SK-N-SH (cell line): ENCODE measurements at regions not wholly inside any gene's neighbourhood (a gene's known extent, or its start where the extent isn't known, plus 50 kb on each side); places are given as distances from the start of the nearest gene placed in this dataset.
"Not testable (repeated sequence)": the region's sequence is repeated elsewhere in the genome, so short reads cannot be mapped to it uniquely, and the experiment has no call there.

ENCODE experiments used
- CTCF ChIA-PET: fragments of 300-600, 350-600 bp; formaldehyde crosslinking; extraction: SDS; loops from one replicate; lab custom pipeline; 2021; lab: Yijun Ruan, JAX
- POLR2A ChIA-PET: fragments of 350-600 bp; sonication (Branson Sonifier 250); formaldehyde crosslinking; extraction: SDS; loops from one replicate; lab custom pipeline; 2020; ENCODE audit warnings: antibody characterized with exemption, inconsistent platforms; lab: Yijun Ruan, JAX
- DNase-seq: peaks from one replicate; pipeline ENCODE4 v3.0.0; 2012
- H2AFZ ChIP-seq: fragments of 200-600 bp; sonication (generic); 2 replicates; pipeline ENCODE4 v1.8.1; 2016; ENCODE audit warnings: antibody characterized with exemption, mild to moderate bottlenecking, low read depth
- H3F3A ChIP-seq: fragments of 200-600 bp; sonication (generic); replicated peaks from 2 replicates; pipeline ENCODE3; 2016; ENCODE audit warnings: antibody characterized with exemption, mild to moderate bottlenecking; ENCODE audit not compliant: insufficient read depth
- H3K27ac ChIP-seq, 2 experiments: fragments of 200-500 bp in 1 of 2; fragments of 200-600 bp in 1 of 2; sonication (Bioruptor generic) in 1 of 2; sonication (generic), shearing (Covaris generic) in 1 of 2; 2 replicates each; pipeline versions ENCODE4 v1.5.1 to v1.6.1; 2014 to 2016; ENCODE audit warnings: low read depth in 2 of 2, inconsistent platforms in 1 of 2, low read length in 1 of 2, mild to moderate bottlenecking in 1 of 2, mixed read lengths in 1 of 2
- H3K27me3 ChIP-seq: fragments of 200-600 bp; sonication (generic), shearing (Covaris generic); 2 replicates; pipeline ENCODE4 v1.6.1; 2016; ENCODE audit warnings: mixed run types; ENCODE audit not compliant: insufficient read depth
- H3K36me3 ChIP-seq, 2 experiments: fragments of 200-500 bp in 1 of 2; fragments of 200-600 bp in 1 of 2; sonication (Bioruptor generic) in 1 of 2; sonication (generic) in 1 of 2; replicated peaks in 1 of 2; 2 replicates each; pipeline versions ENCODE3 to v1.5.1; 2014 to 2016; ENCODE audit warnings: low read length in 1 of 2, mild to moderate bottlenecking in 1 of 2; ENCODE audit not compliant: insufficient read depth in 2 of 2, control insufficient read depth in 1 of 2
- H3K4me1 ChIP-seq, 2 experiments: fragments of 200-500 bp in 1 of 2; fragments of 200-600 bp in 1 of 2; sonication (Bioruptor generic) in 1 of 2; sonication (generic), shearing (Covaris generic) in 1 of 2; 2 replicates each; pipeline versions ENCODE4 v1.5.1 to v1.6.1; 2014 to 2016; ENCODE audit warnings: low read depth in 1 of 2, low read length in 1 of 2, mixed run types in 1 of 2; ENCODE audit not compliant: insufficient read depth in 2 of 2, control insufficient read depth in 1 of 2
- H3K4me2 ChIP-seq: fragments of 200-600 bp; sonication (generic), shearing (Covaris generic); 2 replicates; pipeline ENCODE4 v1.6.1; 2017; ENCODE audit warnings: mixed run types
- H3K4me3 ChIP-seq, 2 experiments: fragments of 200-500 bp in 1 of 2; fragments of 200-600 bp in 1 of 2; sonication (Bioruptor generic) in 1 of 2; sonication (generic), shearing (Covaris generic) in 1 of 2; 2 replicates each; pipeline versions ENCODE4 v1.5.1 to v1.8.1; 2014 to 2016; ENCODE audit warnings: low read depth in 2 of 2, inconsistent platforms in 1 of 2, low read length in 1 of 2, mild to moderate bottlenecking in 1 of 2, mixed read lengths in 1 of 2, moderate library complexity in 1 of 2
- H3K79me2 ChIP-seq: fragments of 200-600 bp; sonication (generic); 2 replicates; pipeline ENCODE4 v1.8.1; 2017; ENCODE audit warnings: mild to moderate bottlenecking; ENCODE audit not compliant: insufficient read depth
- H3K9ac ChIP-seq: fragments of 200-600 bp; sonication (generic); 2 replicates; pipeline ENCODE4 v1.6.1; 2017; ENCODE audit warnings: mixed run types
- H3K9me2 ChIP-seq: fragments of 200-600 bp; sonication (generic); 2 replicates; pipeline ENCODE4 v1.6.1; 2017; ENCODE audit warnings: mixed run types
- H3K9me3 ChIP-seq: fragments of 200-600 bp; sonication (generic); 2 replicates; pipeline ENCODE4 v1.6.1; 2017; ENCODE audit warnings: mixed run types, mild to moderate bottlenecking, moderate library complexity
- H4K20me1 ChIP-seq: fragments of 200-600 bp; sonication (generic); 2 replicates; pipeline ENCODE4 v1.6.1; 2017; ENCODE audit warnings: mild to moderate bottlenecking, mixed run types; ENCODE audit not compliant: insufficient read depth
- CHD2 ChIP-seq: fragments of 150-350 bp; IDR thresholded peaks from 2 replicates; pipeline ENCODE4 v1.6.1; 2018; ENCODE audit warnings: low read length; ENCODE audit not compliant: partially characterized antibody
- EZH2phosphoT487 ChIP-seq: fragments of 200-600 bp; sonication (generic); IDR thresholded peaks from 2 replicates; pipeline ENCODE4 v1.6.1; 2017; ENCODE audit warnings: low read depth, mixed run types, mild to moderate bottlenecking, antibody characterized with exemption, moderate library complexity, borderline replicate concordance
- FOXJ3 ChIP-seq: sonication (generic); formaldehyde crosslinking; IDR thresholded peaks from 2 replicates; pipeline ENCODE4 v1.5.1; 2020; ENCODE audit warnings: mild to moderate bottlenecking, missing genetic modification reagents
- GATA2 ChIP-seq: sonication (generic); formaldehyde crosslinking; IDR thresholded peaks from 2 replicates; pipeline ENCODE4 v1.5.0; 2020; ENCODE audit warnings: mild to moderate bottlenecking, missing genetic modification reagents
- MXI1 ChIP-seq: IDR thresholded peaks from 2 replicates; pipeline ENCODE4 v1.6.1; 2012; ENCODE audit warnings: mild to moderate bottlenecking, low read depth, low read length, improper control_type of control experiment
- NFIC ChIP-seq: IDR thresholded peaks from 2 replicates; pipeline ENCODE4 v1.4.0; 2012; ENCODE audit warnings: borderline replicate concordance
- RFX5 ChIP-seq: IDR thresholded peaks from 2 replicates; pipeline ENCODE4 v1.6.1; 2012; ENCODE audit warnings: mild to moderate bottlenecking, improper control_type of control experiment, low read length
- TAF1 ChIP-seq: IDR thresholded peaks from 2 replicates; pipeline ENCODE4 v1.6.1; 2012; ENCODE audit warnings: low read depth, mild to moderate bottlenecking, low read length, moderate library complexity, borderline replicate concordance
- TCF12 ChIP-seq: IDR thresholded peaks from 2 replicates; pipeline ENCODE4 v1.4.0; 2012
- WGBS: methylation state at CpG from one replicate; pipeline ENCODE4 v1.1.6; 2017; ENCODE audit warnings: low lambda C conversion rate; 5-methylcytosine and 5-hydroxymethylcytosine counted together
- TF ChIP-seq, protein P1 (sequence below): fragments of 150-350 bp; IDR thresholded peaks from 2 replicates; pipeline ENCODE4 v1.6.1; 2016; ENCODE audit warnings: mild to moderate bottlenecking, low read depth, low read length
- TF ChIP-seq, protein P2 (sequence below): IDR thresholded peaks from 2 replicates; pipeline ENCODE4 v1.6.1; 2012; ENCODE audit warnings: mild to moderate bottlenecking, low read depth, low read length, moderate library complexity
- TF ChIP-seq, protein P3 (sequence below): IDR thresholded peaks from 2 replicates; pipeline ENCODE4 v1.4.0; 2012; ENCODE audit warnings: low read depth, borderline replicate concordance

DNA sequence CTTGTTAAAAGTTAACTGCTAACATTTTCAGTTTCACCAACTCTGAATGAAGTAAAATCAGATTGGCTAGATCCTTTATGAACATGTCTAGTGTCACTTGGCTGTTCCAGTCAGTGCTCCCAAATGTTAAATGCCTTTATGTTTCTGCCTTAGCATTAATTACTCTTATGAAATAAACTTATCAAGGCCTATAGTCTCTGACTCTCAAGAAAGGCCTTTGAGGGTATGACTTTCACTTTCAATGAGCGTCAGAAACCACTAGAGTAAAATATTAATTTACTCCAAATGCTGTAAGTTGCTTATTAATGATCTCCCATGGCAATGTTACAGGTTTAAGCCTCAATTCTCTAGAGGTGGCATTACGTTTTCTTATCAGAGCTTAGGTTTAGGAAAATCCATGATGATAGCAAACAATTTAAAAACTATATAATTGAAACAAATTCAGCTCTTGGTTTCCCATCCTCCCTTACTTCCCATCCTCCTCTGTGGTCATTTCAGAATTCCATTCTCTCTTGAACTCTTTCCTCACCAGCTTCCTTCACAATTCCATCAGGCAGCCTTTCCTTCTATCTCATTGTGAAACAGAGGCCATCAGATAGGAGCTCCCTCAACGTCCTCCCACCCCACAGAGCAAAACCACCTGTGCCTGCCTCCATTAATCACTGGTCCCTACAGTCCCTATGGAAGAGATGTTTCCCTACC, 108.6 kb upstream of the COP1 start:
- Histone ChIP-seq H3F3A (no peaks in the 10 kb centered on the region), H3K79me2 (no peaks in the 10 kb centered on the region), H3K9me3 (no peaks in the 10 kb centered on the region), H3K9me2 (no peaks in the 10 kb centered on the region), H3K4me1 (no peaks in the 10 kb centered on the region), H2AFZ (no peak overlapping the region), H3K27me3 (no peaks in the 10 kb centered on the region), H3K36me3 (no peaks in the 10 kb centered on the region), H4K20me1 (no peaks in the 10 kb centered on the region), H3K4me2 (no peak overlapping the region), H3K27ac (no peak overlapping the region), H3K9ac (no peak overlapping the region), H3K4me3 (no peak overlapping the region)
- CTCF ChIA-PET: no interaction called here
- WGBS: 3% methylated on average over 3 of the region's 3 CpGs
- TF ChIP-seq, protein P1, sequence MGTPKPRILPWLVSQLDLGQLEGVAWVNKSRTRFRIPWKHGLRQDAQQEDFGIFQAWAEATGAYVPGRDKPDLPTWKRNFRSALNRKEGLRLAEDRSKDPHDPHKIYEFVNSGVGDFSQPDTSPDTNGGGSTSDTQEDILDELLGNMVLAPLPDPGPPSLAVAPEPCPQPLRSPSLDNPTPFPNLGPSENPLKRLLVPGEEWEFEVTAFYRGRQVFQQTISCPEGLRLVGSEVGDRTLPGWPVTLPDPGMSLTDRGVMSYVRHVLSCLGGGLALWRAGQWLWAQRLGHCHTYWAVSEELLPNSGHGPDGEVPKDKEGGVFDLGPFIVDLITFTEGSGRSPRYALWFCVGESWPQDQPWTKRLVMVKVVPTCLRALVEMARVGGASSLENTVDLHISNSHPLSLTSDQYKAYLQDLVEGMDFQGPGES: no peak
- TF ChIP-seq NFIC (no peak), CHD2 (no peak), TAF1 (no peak), EZH2phosphoT487 (no peak), RFX5 (no peak), TCF12 (no peak), MXI1 (no peak), GATA2 (CRISPR knock-in tag) (no peak), FOXJ3 (no peak)
- TF ChIP-seq, protein P2, sequence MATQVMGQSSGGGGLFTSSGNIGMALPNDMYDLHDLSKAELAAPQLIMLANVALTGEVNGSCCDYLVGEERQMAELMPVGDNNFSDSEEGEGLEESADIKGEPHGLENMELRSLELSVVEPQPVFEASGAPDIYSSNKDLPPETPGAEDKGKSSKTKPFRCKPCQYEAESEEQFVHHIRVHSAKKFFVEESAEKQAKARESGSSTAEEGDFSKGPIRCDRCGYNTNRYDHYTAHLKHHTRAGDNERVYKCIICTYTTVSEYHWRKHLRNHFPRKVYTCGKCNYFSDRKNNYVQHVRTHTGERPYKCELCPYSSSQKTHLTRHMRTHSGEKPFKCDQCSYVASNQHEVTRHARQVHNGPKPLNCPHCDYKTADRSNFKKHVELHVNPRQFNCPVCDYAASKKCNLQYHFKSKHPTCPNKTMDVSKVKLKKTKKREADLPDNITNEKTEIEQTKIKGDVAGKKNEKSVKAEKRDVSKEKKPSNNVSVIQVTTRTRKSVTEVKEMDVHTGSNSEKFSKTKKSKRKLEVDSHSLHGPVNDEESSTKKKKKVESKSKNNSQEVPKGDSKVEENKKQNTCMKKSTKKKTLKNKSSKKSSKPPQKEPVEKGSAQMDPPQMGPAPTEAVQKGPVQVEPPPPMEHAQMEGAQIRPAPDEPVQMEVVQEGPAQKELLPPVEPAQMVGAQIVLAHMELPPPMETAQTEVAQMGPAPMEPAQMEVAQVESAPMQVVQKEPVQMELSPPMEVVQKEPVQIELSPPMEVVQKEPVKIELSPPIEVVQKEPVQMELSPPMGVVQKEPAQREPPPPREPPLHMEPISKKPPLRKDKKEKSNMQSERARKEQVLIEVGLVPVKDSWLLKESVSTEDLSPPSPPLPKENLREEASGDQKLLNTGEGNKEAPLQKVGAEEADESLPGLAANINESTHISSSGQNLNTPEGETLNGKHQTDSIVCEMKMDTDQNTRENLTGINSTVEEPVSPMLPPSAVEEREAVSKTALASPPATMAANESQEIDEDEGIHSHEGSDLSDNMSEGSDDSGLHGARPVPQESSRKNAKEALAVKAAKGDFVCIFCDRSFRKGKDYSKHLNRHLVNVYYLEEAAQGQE: no peak
- TF ChIP-seq, protein P3, sequence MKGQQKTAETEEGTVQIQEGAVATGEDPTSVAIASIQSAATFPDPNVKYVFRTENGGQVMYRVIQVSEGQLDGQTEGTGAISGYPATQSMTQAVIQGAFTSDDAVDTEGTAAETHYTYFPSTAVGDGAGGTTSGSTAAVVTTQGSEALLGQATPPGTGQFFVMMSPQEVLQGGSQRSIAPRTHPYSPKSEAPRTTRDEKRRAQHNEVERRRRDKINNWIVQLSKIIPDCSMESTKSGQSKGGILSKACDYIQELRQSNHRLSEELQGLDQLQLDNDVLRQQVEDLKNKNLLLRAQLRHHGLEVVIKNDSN: no peak
- POLR2A ChIA-PET: no interaction called here
- no peak for DNase-seq

DNA sequence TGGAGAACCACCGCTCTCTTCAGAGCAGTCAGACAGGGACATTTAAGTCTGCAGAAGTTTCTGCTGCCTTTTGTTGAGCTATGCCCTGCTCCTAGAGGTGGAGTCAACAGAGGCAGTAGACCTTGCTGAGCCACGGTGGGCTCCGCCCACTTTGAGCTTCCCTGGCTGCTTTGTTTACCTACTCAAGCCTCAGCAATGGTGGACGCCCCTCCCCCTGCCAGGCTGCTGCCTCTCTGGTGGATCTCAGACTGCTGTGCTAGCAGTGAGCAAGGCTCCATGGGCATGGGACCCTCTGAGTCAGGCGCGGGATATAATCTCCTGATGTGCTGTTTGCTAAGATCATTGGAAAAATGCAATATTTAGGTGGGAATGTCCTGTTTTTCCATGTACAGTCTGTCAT, 89.5 kb upstream of the COP1 start:
- H3K79me2 ChIP-seq, H2AFZ ChIP-seq, DNase-seq, H4K20me1 ChIP-seq, H3K9ac ChIP-seq, H3K27me3 ChIP-seq, H3K36me3 ChIP-seq, H3K27ac ChIP-seq, CTCF ChIA-PET, H3K4me2 ChIP-seq, H3K4me3 ChIP-seq, H3K9me2 ChIP-seq, H3K4me1 ChIP-seq, H3K9me3 ChIP-seq, H3F3A ChIP-seq, POLR2A ChIA-PET: not testable (repeated sequence)
- 12% methylated on average over 5 of the region's 6 CpGs for WGBS
